ENCODE measurements at regions not wholly inside any gene's neighbourhood (a gene's known extent, or its start where the extent isn't known, plus 50 kb on each side); places are given as distances from the start of the nearest gene placed in this dataset.
"Not testable (repeated sequence)": the region's sequence is repeated elsewhere in the genome, so short reads cannot be mapped to it uniquely, and the experiment has no call there.

- H3K36me3 ChIP-seq; H3K27ac ChIP-seq; H3K27me3 ChIP-seq; H3K4me1 ChIP-seq; H3K4me3 ChIP-seq; ATAC-seq; H3K9me3 ChIP-seq; DNase-seq; intact Hi-C loops (cut with DNase I): not testable (repeated sequence)
- WGBS, 4 donors, result no CpG with 5 or more reads among the region's 4 CpGs
These were observed 175.7 kb upstream of the BPY2C start for GRCh38 chrY:25227601-25228000.

DNA sequence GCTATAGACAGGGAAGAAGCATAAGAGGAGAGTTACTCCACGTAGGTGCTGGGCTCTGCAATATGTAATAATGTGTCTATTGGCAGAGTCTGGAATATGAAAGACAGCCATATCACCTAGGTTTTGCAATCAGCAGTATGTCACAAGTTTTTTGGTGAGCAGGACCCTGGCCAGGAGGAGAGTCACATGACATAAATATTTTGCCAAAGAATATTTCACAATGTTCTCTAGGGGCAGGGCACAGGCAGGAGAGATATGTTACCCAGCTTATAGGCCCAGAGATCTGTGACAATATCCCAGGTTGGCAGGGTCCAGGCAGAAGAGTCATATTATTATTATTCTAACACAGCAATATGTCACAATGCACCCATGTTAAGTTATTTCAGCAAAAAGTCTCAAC is 165.0 kb upstream of the BPY2C start:
- H3K4me3 ChIP-seq; DNase-seq; H3K9me3 ChIP-seq; intact Hi-C loops (cut with DNase I); H3K27me3 ChIP-seq; H3K36me3 ChIP-seq; H3K4me1 ChIP-seq; H3K27ac ChIP-seq; ATAC-seq: not testable (repeated sequence)
- no CpG with 5 or more reads among the region's 1 CpG for WGBS, 4 donors

- H3K4me3 ChIP-seq; H3K4me1 ChIP-seq; DNase-seq; intact Hi-C loops (cut with DNase I); H3K36me3 ChIP-seq; H3K9me3 ChIP-seq; ATAC-seq; H3K27ac ChIP-seq; H3K27me3 ChIP-seq: not testable (repeated sequence)
- no CpG with 5 or more reads among the region's 3 CpGs for WGBS, 4 donors
These were observed 160.2 kb upstream of the BPY2C start for GRCh38 chrY:25212098-25212497.

DNA sequence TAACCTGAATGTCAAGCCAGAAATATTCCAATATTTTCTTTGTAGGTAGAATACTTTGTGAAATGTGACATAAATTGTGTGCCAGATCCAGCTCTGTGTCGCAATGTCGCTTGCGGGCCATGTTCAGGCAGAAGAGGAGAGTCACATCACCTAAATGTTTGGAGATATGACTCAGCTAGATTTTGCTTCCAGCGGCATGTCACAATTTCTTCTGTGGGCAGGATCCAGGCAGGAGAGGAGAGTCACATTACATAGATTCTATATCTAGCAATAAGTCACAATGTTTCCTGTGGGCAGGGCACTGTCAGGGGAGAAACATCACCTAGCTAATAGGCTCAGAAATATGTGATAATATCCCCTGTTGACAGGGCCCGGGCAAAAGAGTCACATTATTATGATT is 159.6 kb upstream of the BPY2C start:
- WGBS, 4 donors, result no CpG with 5 or more reads among the region's 5 CpGs
- H3K9me3 ChIP-seq; H3K4me3 ChIP-seq; H3K27ac ChIP-seq; H3K27me3 ChIP-seq; intact Hi-C loops (cut with DNase I); H3K36me3 ChIP-seq; H3K4me1 ChIP-seq; DNase-seq: not testable (repeated sequence)
- ATAC-seq, result peak in 1 of 4 donors; percentile 34

DNA sequence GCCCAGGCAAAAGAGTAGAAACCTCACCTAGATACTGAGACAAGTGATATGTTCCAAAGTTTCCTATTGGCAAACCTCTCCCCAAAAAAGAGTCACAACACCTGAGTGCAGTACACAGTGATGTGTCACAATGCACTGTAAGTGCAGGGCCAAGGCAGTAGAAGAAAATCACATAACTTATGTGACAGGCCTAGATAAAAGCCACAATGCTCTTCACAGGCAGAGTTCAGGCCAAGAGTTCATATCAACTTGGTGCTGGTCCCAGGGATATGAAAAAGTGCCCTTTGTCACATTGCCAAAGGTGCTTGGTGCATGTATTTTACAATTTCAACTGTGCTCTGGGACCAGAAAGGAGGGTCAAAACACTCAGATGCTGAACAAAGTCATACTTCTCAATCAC is 155.5 kb upstream of the BPY2C start:
- H3K36me3 ChIP-seq; H3K9me3 ChIP-seq; H3K4me3 ChIP-seq; H3K27me3 ChIP-seq; intact Hi-C loops (cut with DNase I); DNase-seq; H3K27ac ChIP-seq; H3K4me1 ChIP-seq: not testable (repeated sequence)
- peak in 2 of 4 donors; percentile 83 to 95 for ATAC-seq

Measured in heart left ventricle (tissue), 16 donors.